ENCODE measurements at regions not wholly inside any gene's neighbourhood (a gene's known extent, or its start where the extent isn't known, plus 50 kb on each side); places are given as distances from the start of the nearest gene placed in this dataset.
"Not testable (repeated sequence)": the region's sequence is repeated elsewhere in the genome, so short reads cannot be mapped to it uniquely, and the experiment has no call there.

- TF ChIP-seq, protein P1, sequence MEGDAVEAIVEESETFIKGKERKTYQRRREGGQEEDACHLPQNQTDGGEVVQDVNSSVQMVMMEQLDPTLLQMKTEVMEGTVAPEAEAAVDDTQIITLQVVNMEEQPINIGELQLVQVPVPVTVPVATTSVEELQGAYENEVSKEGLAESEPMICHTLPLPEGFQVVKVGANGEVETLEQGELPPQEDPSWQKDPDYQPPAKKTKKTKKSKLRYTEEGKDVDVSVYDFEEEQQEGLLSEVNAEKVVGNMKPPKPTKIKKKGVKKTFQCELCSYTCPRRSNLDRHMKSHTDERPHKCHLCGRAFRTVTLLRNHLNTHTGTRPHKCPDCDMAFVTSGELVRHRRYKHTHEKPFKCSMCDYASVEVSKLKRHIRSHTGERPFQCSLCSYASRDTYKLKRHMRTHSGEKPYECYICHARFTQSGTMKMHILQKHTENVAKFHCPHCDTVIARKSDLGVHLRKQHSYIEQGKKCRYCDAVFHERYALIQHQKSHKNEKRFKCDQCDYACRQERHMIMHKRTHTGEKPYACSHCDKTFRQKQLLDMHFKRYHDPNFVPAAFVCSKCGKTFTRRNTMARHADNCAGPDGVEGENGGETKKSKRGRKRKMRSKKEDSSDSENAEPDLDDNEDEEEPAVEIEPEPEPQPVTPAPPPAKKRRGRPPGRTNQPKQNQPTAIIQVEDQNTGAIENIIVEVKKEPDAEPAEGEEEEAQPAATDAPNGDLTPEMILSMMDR (IDR thresholded peaks at IDR 0.05; ENCODE audit: borderline replicate concordance), result no peak
- Histone ChIP-seq H3K27ac (replicated peaks) (no peak overlapping the region), H3K27me3 (ENCODE audit: low read depth) (no peaks in the 10 kb centered on the region), H3K36me3 (no peaks in the 10 kb centered on the region), H3K4me3 (no peak overlapping the region), H3K9me3 (replicated peaks) (peaks cover 2% of the 10 kb centered on the region), H3K4me1 (no peaks in the 10 kb centered on the region)
- intact Hi-C loops (cut with micrococcal nuclease), result no loop called here
- no peak for DNase-seq
Observed at GRCh38 chr5:97501286-97501964, 318.4 kb upstream of the RIOK2 start.

DNA sequence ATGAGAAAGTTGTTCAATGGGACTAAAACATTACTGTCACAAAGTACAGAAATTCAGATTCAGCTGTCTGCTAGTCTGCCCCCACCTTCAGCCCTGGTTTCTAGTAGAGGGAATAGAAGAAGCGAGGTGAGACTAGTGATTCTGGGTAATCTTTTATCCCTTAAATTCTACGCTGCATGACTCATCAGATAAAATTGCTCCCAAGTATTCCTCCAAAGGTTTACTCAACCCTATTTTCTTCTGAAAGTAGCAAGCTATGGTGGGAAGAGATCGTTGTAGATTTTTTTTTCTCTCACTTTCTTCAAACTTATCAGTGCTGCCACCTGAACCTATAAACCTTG is 318.9 kb upstream of the RIOK2 start:
- Histone ChIP-seq H3K4me3 (no peak overlapping the region), H3K27ac (replicated peaks) (no peak overlapping the region), H3K9me3 (replicated peaks) (peaks cover 7% of the 10 kb centered on the region), H3K4me1 (no peaks in the 10 kb centered on the region), H3K36me3 (no peaks in the 10 kb centered on the region), H3K27me3 (ENCODE audit: low read depth) (no peaks in the 10 kb centered on the region)
- intact Hi-C loops (cut with micrococcal nuclease), result no loop called here
- DNase-seq, result no peak
- TF ChIP-seq, protein P1 (IDR thresholded peaks at IDR 0.05; ENCODE audit: borderline replicate concordance), result no peak

DNA sequence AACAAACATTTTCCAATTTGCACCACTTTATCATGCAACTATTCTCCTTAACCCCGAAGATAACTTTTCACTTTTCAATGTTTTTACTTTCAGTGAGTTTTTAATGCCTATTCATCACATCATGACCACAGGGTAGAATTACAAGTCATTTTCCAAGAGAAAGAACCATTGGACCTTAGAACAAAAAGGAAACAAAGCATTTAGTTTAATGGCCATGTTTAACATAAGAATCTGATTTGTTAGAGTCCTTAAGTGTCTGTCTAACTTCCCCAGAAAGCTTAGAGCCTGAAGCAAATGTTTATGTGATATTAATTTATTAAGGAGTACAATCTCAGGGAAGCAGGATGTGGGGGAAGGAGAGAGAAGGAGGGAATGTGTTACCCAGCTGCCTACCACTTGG is 325.8 kb upstream of the RIOK2 start:
- DNase-seq, result no peak
- H3K4me3 ChIP-seq, result no peak overlapping the region
- no peaks in the 10 kb centered on the region for H3K4me1 ChIP-seq
- no peaks in the 10 kb centered on the region for H3K27me3 ChIP-seq (ENCODE audit: low read depth)
- H3K9me3 ChIP-seq (replicated peaks), result peaks cover 15% of the 10 kb centered on the region
- no peak overlapping the region for H3K27ac ChIP-seq (replicated peaks)
- TF ChIP-seq, protein P1 (IDR thresholded peaks at IDR 0.05; ENCODE audit: borderline replicate concordance), result no peak
- no peaks in the 10 kb centered on the region for H3K36me3 ChIP-seq
- intact Hi-C loops (cut with micrococcal nuclease), result no loop called here

DNA sequence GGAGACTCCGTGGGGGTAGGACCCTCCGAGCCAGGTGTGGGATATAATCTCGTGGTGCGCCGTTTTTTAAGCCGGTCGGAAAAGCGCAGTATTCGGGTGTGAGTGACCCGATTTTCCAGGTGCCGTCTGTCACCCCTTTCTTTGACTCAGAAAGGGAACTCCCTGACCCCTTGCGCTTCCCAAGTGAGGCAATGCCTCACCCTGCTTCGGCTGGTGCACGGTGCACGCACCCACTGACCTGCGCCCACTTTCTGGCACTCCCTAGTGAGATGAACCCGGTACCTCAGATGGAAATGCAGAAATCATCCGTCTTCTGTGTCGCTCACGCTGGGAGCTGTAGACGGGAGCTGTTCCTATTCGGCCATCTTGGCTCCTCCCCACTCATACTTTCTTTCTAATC is 336.5 kb upstream of the RIOK2 start:
- intact Hi-C loops (cut with micrococcal nuclease); H3K9me3 ChIP-seq (replicated peaks); H3K27me3 ChIP-seq (ENCODE audit: low read depth); H3K4me1 ChIP-seq; DNase-seq; H3K27ac ChIP-seq (replicated peaks); H3K36me3 ChIP-seq; H3K4me3 ChIP-seq: not testable (repeated sequence)

DNA sequence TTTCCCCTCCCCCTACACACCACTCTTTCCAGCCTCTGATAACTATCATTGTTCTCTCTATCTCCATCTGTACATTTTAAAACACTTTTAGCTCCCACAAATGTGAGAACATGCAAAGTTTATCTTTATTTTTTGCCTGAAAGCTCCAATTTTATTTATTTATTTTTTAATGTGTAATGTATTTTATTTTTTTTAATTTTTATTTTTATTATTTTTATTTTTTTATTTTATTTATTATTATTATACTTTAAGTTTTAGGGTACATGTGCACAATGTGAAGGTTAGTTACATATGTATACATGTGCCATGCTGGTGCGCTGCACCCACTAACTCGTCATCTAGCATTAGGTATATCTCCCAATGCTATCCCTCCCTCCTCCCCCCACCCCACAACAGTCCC is 340.3 kb upstream of the RIOK2 start:
- H3K9me3 ChIP-seq (replicated peaks); intact Hi-C loops (cut with micrococcal nuclease); H3K27ac ChIP-seq (replicated peaks); DNase-seq; H3K27me3 ChIP-seq (ENCODE audit: low read depth); H3K4me1 ChIP-seq; H3K4me3 ChIP-seq; H3K36me3 ChIP-seq: not testable (repeated sequence)

- no peak for DNase-seq
- TF ChIP-seq, protein P1 (IDR thresholded peaks at IDR 0.05; ENCODE audit: borderline replicate concordance), result no peak
Observed at GRCh38 chr5:97525780-97526179, 342.7 kb upstream of the RIOK2 start.

More at GRCh38 chr5:97525780-97526179, 342.7 kb upstream of the RIOK2 start:
- intact Hi-C loops (cut with micrococcal nuclease), result no loop called here
- Histone ChIP-seq H3K27ac (replicated peaks) (no peak overlapping the region), H3K4me1 (no peaks in the 10 kb centered on the region), H3K4me3 (no peak overlapping the region), H3K36me3 (no peaks in the 10 kb centered on the region), H3K27me3 (ENCODE audit: low read depth) (no peaks in the 10 kb centered on the region), H3K9me3 (replicated peaks) (no peaks in the 10 kb centered on the region)
